Loucy (cell line): ENCODE measurements at regions not wholly inside any gene's neighbourhood (a gene's known extent, or its start where the extent isn't known, plus 50 kb on each side); places are given as distances from the start of the nearest gene placed in this dataset.
"Not testable (repeated sequence)": the region's sequence is repeated elsewhere in the genome, so short reads cannot be mapped to it uniquely, and the experiment has no call there.

Experiments
- H2AFZ ChIP-seq: fragments of 200-600 bp; sonication (generic); 2 replicates; pipeline ENCODE4 v1.6.0; 2016; ENCODE audit warnings: antibody characterized with exemption, mild to moderate bottlenecking, low read length, moderate library complexity
- H3F3A ChIP-seq: fragments of 200-600 bp; 2 replicates; pipeline ENCODE4 v1.6.0; 2016; ENCODE audit warnings: antibody characterized with exemption, low read depth, mild to moderate bottlenecking
- H3K27me3 ChIP-seq: fragments of 200-600 bp; sonication (generic); 2 replicates; pipeline ENCODE4 v1.6.1; 2014; ENCODE audit warnings: low read length, mild to moderate bottlenecking; ENCODE audit not compliant: insufficient read depth, poor library complexity, severe bottlenecking
- H3K36me3 ChIP-seq: fragments of 200-600 bp; sonication (generic); 2 replicates; pipeline ENCODE4 v1.6.1; 2016; ENCODE audit warnings: low read length; ENCODE audit not compliant: insufficient read depth
- H3K4me1 ChIP-seq: fragments of 200-600 bp; sonication (generic); 2 replicates; pipeline ENCODE4 v1.5.1; 2014; ENCODE audit warnings: low read length, mild to moderate bottlenecking; ENCODE audit not compliant: insufficient read depth, poor library complexity, severe bottlenecking
- H3K4me2 ChIP-seq: fragments of 200-600 bp; sonication (generic); 2 replicates; pipeline ENCODE4 v1.6.0; 2014; ENCODE audit warnings: antibody characterized with exemption, low read length, low read depth, mild to moderate bottlenecking; ENCODE audit not compliant: poor library complexity, severe bottlenecking
- H3K4me3 ChIP-seq: fragments of 200-600 bp; sonication (generic); 2 replicates; pipeline ENCODE4 v1.5.1; 2014; ENCODE audit warnings: low read length, mild to moderate bottlenecking, mixed read lengths; ENCODE audit not compliant: poor library complexity, severe bottlenecking
- H3K79me2 ChIP-seq: fragments of 200-600 bp; sonication (generic); 2 replicates; pipeline ENCODE4 v1.6.1; 2014; ENCODE audit warnings: low read length; ENCODE audit not compliant: insufficient read depth
- H3K9ac ChIP-seq: fragments of 200-600 bp; sonication (generic); 2 replicates; pipeline ENCODE4 v1.6.0; 2014; ENCODE audit warnings: mild to moderate bottlenecking, low read depth, low read length, moderate library complexity; ENCODE audit not compliant: poor library complexity, severe bottlenecking
- H3K9me2 ChIP-seq: fragments of 200-600 bp; sonication (generic); replicated peaks from 2 replicates; pipeline ENCODE4 v1.6.1; 2016; ENCODE audit warnings: low read depth, low read length, mixed read lengths
- H3K9me3 ChIP-seq: fragments of 200-600 bp; sonication (generic); 2 replicates; pipeline ENCODE4 v1.6.1; 2014; ENCODE audit warnings: mild to moderate bottlenecking, antibody characterized with exemption, low read length, low read depth; ENCODE audit not compliant: insufficient read depth
- H4K20me1 ChIP-seq: fragments of 200-600 bp; sonication (generic); 2 replicates; pipeline ENCODE4 v1.6.0; 2014; ENCODE audit warnings: antibody characterized with exemption, low read length, mild to moderate bottlenecking; ENCODE audit not compliant: insufficient read depth, poor library complexity, severe bottlenecking
- CTCF ChIP-seq: fragments of 200-600 bp; sonication (generic); conservative IDR thresholded peaks from 2 replicates; pipeline ENCODE4 v1.5.1; 2014; ENCODE audit warnings: mild to moderate bottlenecking, antibody characterized with exemption, low read length
- EZH2phosphoT487 ChIP-seq: fragments of 200-600 bp; IDR thresholded peaks from 2 replicates; pipeline ENCODE4 v1.6.1; 2018; ENCODE audit warnings: antibody characterized with exemption, mild to moderate bottlenecking, moderate library complexity, borderline replicate concordance

- Histone ChIP-seq H3K79me2 (no peaks in the 10 kb centered on the region), H3K9me2 (no peaks in the 10 kb centered on the region), H3K9ac (no peak overlapping the region), H3K36me3 (no peaks in the 10 kb centered on the region), H3K4me3 (no peak overlapping the region), H3K4me2 (no peak overlapping the region), H3K9me3 (no peaks in the 10 kb centered on the region), H2AFZ (no peak overlapping the region), H3K27me3 (no peaks in the 10 kb centered on the region), H3K4me1 (no peaks in the 10 kb centered on the region), H3F3A (no peaks in the 10 kb centered on the region), H4K20me1 (no peaks in the 10 kb centered on the region)
- no peak for TF ChIP-seq EZH2phosphoT487
- TF ChIP-seq CTCF = no peak
These were observed 269.7 kb downstream of the UBE3D start for GRCh38 chr6:82795940-82796339.

GRCh38 chr6:82801083-82801482 is 264.6 kb downstream of the UBE3D start:
- no peak overlapping the region for H3K4me2 ChIP-seq
- H4K20me1 ChIP-seq = no peaks in the 10 kb centered on the region
- H3K79me2 ChIP-seq = no peaks in the 10 kb centered on the region
- no peaks in the 10 kb centered on the region for H3F3A ChIP-seq
- no peak overlapping the region for H3K9ac ChIP-seq
- H2AFZ ChIP-seq = no peak overlapping the region
- H3K9me3 ChIP-seq = no peaks in the 10 kb centered on the region
- no peaks in the 10 kb centered on the region for H3K4me1 ChIP-seq
- no peaks in the 10 kb centered on the region for H3K36me3 ChIP-seq
- H3K4me3 ChIP-seq = no peak overlapping the region
- no peak for TF ChIP-seq CTCF
- TF ChIP-seq EZH2phosphoT487 = no peak
- H3K27me3 ChIP-seq = no peaks in the 10 kb centered on the region
- H3K9me2 ChIP-seq = no peaks in the 10 kb centered on the region

- not testable (repeated sequence) for H3K36me3 ChIP-seq, H3K4me1 ChIP-seq, H3K27me3 ChIP-seq, H3K9me2 ChIP-seq, H3K9ac ChIP-seq, H4K20me1 ChIP-seq, H2AFZ ChIP-seq, H3K79me2 ChIP-seq, H3K4me3 ChIP-seq, H3K9me3 ChIP-seq, H3K4me2 ChIP-seq, H3F3A ChIP-seq
These were observed 249.4 kb downstream of the UBE3D start for GRCh38 chr6:82816243-82816642.

- no peak overlapping the region for H2AFZ ChIP-seq
- H3K27me3 ChIP-seq = no peaks in the 10 kb centered on the region
- H3K36me3 ChIP-seq = no peaks in the 10 kb centered on the region
- no peaks in the 10 kb centered on the region for H3K9me3 ChIP-seq
- no peaks in the 10 kb centered on the region for H4K20me1 ChIP-seq
- no peak overlapping the region for H3K4me3 ChIP-seq
- no peak overlapping the region for H3K4me2 ChIP-seq
- no peaks in the 10 kb centered on the region for H3F3A ChIP-seq
- H3K9me2 ChIP-seq = no peaks in the 10 kb centered on the region
- no peak overlapping the region for H3K9ac ChIP-seq
- no peaks in the 10 kb centered on the region for H3K4me1 ChIP-seq
- TF ChIP-seq CTCF = no peak
- no peak for TF ChIP-seq EZH2phosphoT487
- no peaks in the 10 kb centered on the region for H3K79me2 ChIP-seq
These were observed 246.9 kb downstream of the UBE3D start for GRCh38 chr6:82818727-82819126.
